Medulla oblongata (tissue), 1 donor: ENCODE measurements at regions not wholly inside any gene's neighbourhood (a gene's known extent, or its start where the extent isn't known, plus 50 kb on each side); places are given as distances from the start of the nearest gene placed in this dataset.

ENCODE experiments used
- DNase-seq: peaks from one replicate; pipeline ENCODE4 v3.0.0-alpha.2; 2015; ENCODE audit errors: extremely low spot score

GRCh38 chr4:1476140-1476513 lies 69.9 kb upstream of the NKX1-1 start:
- no peak for DNase-seq

GRCh38 chr4:1475277-1476139 lies 69.3 kb upstream of the NKX1-1 start:
- no peak for DNase-seq

- no peak for DNase-seq
Observed at GRCh38 chr4:1474126-1475090, 68.2 kb upstream of the NKX1-1 start.

DNA sequence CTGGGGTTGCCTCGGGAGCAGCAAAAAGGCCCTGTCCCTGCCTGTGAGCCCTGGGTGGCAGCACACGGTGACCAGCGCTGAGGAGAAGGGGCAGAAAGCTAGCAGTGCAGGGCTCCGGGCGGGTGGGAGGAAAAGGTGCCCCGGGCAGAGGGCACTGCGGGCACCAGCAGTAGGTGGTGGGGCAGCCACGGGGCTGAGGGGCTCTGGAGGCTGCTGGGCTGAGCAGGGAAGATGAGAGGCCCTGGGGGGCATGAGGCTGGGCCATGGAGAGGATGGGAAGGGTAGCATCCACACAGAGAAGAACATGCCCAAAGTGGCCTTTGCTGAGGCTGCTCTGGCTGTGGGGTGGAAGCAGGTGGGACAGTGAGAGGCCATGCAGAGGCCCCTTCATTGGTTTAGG lies 67.5 kb upstream of the NKX1-1 start:
- DNase-seq = no peak

DNA sequence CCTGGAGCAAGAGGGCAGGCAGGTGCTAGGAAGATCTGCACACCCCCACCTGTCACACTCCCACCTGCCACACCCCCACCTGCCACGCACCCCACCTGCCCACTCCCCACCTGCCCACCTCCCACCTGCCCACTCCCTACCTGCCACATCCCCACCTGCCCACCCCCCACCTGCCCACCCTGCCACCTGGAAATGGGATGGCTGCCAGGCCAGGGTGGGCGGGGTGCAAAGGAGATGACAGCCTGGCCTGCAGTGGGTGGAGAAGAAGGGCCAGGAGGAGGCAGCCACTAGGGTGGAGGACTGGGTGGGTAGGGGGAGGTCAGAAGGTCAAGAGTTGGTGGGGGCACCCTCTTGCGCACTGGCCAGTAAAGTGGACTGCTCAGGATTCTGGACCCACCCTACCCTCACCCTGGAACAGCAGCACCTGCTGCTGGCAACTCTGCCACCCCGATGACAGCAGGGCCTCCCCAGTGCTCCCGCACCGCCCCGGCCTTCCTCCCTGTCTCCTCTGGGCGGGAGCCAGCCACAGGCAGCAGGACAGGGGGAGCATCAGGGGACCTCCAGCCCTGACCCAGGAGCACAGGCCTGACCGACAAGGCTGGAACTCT lies 66.8 kb upstream of the NKX1-1 start:
- DNase-seq = no peak

DNA sequence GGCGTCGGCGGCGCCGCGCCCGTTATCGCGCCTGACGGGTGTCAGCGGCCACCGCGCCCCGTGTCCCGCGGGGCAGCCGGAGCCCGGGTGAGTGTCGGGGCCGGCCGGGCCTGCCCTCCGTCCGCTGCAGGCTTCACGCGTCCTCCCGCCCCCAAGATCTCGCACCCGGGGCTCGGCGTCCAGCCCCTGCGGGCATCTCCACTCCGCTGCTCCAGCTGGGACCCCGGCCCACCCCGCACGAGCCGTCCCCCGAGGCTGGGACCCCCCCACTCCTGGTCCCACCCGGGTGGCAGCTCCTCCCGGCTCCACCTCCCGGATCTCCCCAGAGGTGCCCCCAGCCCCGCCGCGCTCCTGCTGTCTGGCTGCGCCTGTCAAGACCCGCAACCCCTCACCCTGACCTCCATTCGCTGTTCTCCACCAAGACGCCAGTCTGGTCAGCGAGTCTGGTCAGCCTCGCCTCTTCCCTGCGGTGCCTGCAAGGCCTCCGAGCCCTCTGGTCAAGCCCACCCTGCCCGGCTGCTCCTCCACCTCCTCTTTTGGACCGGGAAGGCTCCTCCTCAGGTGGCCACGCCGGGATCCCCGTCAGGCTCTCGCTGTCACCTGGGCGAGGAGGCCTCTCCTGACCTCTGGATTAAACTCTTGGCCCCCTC lies 66.0 kb upstream of the NKX1-1 start:
- no peak for DNase-seq

DNA sequence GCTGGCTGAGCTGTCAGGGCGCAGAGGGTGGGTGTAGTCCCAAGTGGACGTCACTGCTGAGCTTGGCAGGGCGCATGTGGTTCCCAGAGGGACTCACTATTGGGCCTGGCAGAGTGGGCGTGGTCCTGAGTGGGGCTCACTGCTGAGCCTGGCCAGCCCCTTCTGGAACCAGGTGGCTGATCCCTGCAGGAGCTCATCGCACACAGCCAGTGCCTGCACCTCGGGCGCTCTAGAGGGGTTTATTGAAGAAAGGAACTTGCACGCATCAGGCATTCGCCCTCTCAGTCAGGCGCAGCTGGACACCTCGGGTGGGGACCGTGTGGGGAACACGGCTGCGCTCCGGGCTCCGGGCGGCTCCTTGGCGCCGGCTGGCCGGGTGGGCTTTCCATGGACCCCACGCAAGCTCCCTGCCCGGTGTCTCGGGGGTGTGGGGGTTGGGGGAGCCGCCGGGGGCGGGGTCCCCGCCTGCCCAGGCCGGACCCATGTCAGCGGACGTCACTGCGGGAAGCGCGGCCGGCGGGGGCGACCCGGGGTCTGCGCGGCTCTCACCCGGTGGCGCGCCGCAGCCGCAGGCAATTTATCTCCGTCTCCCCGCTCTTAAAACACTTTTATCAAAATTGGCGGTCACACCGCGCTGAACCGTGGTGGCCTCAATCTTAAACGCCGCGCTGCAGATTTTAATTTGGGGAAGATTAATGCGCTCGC lies 65.4 kb upstream of the NKX1-1 start:
- DNase-seq = no peak

DNA sequence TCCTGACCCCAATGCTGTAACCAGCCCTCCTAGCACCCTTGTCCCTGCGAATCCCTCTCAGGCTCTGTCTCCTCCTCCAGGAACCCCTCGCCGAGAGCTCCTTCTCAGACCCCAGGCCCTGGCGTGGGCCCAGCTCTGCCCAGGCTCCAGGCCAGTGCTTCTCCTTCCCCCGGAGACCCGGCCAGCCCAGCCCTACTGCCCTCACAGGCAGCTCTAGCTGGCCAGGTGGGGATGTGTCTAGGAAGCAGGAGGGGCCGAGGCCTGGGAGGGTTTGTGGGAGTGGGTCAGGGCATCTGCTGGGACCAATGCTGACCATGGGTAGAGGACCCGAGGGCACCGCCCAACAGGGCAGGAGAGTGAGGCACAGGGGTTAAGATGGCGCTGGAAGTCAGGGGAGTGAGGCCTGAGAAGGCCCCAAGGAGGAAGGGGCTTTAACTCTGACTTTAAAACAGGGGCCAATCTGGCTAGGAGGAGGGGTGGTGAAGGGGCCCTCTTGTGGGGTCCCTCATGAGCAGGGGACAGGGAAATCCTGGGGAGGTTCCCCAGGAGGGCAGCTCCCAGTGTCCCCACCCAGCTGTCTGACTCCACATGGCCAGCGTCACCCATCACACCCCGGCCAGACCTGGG lies 64.7 kb upstream of the NKX1-1 start:
- no peak for DNase-seq

- no peak for DNase-seq
Observed at GRCh38 chr4:1470393-1470670, 64.1 kb upstream of the NKX1-1 start.

- no peak for DNase-seq
Observed at GRCh38 chr4:1469607-1470392, 63.6 kb upstream of the NKX1-1 start.

DNA sequence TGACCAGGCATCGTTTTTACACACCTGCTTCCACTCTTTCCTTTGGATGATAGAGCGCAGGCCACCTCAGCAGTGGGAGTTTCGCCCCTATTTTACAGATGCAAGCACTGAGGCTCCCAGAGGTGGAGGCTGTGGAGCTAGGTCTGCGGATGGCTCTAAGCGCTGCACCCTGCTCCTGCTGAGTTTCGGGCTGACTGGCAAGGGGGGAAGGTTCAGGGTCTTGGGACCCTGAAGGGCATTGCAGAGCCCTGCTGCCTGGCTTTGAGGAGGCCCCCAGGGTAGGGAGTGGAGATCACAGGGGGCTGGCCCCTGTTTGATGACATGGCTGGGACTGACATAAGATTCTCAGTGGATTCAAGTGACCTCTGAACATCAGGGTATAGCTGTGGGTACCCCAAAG lies 62.8 kb upstream of the NKX1-1 start:
- no peak for DNase-seq

DNA sequence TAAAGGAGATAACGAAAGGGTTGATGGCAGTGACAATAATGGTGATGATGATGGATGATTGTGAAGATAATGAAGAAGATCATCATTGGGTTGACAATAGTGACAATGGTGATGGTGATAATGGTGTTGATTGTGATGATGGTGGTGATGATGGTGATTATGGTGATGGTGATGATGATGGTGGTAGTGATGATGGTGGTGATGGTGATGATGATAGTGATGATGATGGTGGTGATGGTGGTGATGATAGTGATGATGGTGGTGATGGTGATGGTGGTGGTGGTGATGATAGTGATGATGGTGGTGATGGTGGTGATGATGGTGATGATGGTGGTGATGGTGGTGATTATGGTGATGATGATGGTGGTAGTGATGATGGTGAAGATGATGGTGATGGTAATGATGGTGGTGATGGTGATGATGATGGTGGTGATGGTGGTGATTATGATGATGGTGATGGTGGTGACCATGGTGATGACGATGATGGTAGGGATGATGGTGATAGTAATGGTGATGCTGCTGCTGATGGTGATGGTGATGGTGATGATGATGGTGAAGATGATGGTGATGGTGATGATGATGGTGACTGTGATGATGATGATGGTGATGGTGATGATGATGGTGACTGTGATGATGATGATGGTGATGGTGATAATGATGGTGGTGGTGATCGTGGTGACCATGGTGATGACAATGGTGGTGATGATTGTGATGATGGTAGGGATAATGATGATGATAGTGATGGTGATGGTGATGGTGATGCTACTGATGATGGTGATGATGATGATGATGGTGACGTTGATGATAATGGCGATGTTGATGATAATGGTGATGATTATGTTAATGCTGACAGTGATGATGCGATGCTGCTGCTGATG lies 61.6 kb upstream of the NKX1-1 start:
- no peak for DNase-seq

DNA sequence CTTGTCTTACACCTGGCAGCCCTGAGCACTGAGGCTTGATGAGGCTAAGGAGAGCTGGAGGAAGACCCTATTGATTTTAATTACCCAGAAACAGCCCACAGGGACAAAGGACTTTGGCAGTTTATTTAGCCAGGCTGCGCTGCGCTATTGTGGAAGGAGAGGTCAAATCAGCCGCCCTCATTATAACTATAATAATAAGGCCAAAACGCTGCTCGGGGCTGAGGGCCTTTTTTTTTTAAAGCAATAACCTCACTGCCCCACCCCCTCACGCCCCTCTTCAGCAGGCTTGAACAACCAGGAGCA lies 60.6 kb upstream of the NKX1-1 start:
- DNase-seq = no peak

DNA sequence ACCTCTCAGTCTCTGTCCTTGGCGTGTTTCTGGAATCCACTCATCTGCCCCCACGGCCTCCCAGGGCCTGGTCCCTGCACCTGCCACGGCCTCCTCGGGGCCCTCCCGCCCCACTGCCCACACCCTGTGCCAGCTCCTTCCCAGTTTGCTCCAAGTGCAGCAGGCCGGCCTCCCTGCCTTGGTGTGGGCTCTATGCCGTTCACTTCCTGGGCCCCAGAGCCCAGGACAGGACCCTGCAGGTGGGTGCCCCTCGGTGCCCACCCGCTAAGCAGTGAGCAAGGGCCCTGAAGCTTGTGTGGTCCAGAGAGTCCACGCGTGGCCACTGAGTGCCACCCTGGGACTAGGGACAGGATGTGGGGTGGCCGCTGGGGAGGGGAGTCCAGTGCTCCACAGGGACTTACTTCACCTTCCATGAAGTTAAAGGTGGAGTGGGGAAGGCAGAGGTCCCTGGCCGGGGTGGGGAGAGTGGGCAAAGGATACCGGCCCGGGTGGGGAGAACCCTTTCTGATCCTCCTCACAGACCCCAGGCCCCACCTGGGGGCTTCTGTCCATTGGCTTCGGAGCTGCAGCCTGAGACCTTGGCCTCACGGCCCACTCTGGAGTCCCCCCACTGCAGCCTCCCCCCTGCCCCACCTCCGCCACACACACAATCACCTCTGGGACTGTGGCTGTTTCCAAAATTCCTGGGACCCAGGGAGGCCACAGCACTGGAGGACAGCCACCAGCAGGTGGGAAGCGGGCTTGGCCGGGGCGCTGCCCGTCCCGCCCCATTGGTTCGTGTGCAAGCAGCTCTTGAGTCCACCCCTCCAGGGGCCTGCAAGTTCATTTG lies 60.0 kb upstream of the NKX1-1 start:
- no peak for DNase-seq

- DNase-seq = no peak
Observed at GRCh38 chr4:1465173-1466033, 59.2 kb upstream of the NKX1-1 start.

GRCh38 chr4:1464581-1465171 lies 58.4 kb upstream of the NKX1-1 start:
- no peak for DNase-seq

- DNase-seq = no peak
Observed at GRCh38 chr4:1463927-1464540, 57.8 kb upstream of the NKX1-1 start.
